Activated naive CD4-positive, alpha-beta T cell treated with anti-CD3 and anti-CD28 coated beads, Interleukin-2, amount 10 ng/mL, durations not matched to agents 7 days and 5 days (primary cell): ENCODE measurements at regions not wholly inside any gene's neighbourhood (a gene's known extent, or its start where the extent isn't known, plus 50 kb on each side); places are given as distances from the start of the nearest gene placed in this dataset.
"Not testable (repeated sequence)": the region's sequence is repeated elsewhere in the genome, so short reads cannot be mapped to it uniquely, and the experiment has no call there.

Experiments used
- CTCF ChIA-PET: fragments of 350-600 bp; sonication (Branson Sonifier 250); formaldehyde crosslinking; loops from one replicate; lab custom pipeline; 2021; ENCODE audit warnings: antibody characterized with exemption; lab: Charles Lee
- DNase-seq: peaks from one replicate; pipeline ENCODE4 v3.0.0-alpha.2; 2020
- H3K27ac Mint-ChIP-seq: one replicate; pipeline ENCODE4 v1.8.0; 2021; ENCODE audit warnings: mild to moderate bottlenecking, moderate library complexity, mixed read lengths
- H3K27me3 Mint-ChIP-seq: one replicate; pipeline ENCODE4 v1.8.0; 2021; ENCODE audit warnings: mild to moderate bottlenecking, mixed read lengths
- H3K36me3 Mint-ChIP-seq: one replicate; pipeline ENCODE4 v1.8.0; 2021; ENCODE audit warnings: mixed read lengths
- H3K4me1 Mint-ChIP-seq: one replicate; pipeline ENCODE4 v1.8.0; 2021; ENCODE audit warnings: mixed read lengths
- H3K4me3 Mint-ChIP-seq: one replicate; pipeline ENCODE4 v1.8.0; 2021; ENCODE audit warnings: mild to moderate bottlenecking, moderate library complexity, mixed read lengths
- H3K9me3 Mint-ChIP-seq: one replicate; pipeline ENCODE4 v1.8.0; 2021; ENCODE audit warnings: mixed read lengths

DNA sequence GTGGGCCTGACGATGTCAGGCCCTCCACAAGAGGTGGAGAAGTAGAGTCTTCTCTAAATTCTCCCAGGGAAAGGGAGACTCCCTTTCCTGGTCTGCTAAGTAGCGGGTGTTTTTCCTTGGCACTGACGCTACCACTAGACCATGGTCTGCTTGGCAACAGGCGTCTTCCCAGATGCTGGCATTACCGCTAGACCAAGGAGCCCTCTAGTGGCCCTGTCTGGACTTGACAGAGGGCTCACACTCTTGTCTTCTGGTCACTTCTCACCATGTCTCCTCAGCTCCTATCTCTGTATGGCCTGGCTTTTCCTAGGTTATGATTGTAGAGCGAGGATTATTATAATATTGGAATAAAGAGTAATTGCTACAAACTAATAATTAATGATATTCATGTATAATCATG lies 51.1 kb upstream of the RASSF6 start:
- CTCF ChIA-PET, H3K9me3 Mint-ChIP-seq, H3K4me3 Mint-ChIP-seq, DNase-seq, H3K27ac Mint-ChIP-seq, H3K36me3 Mint-ChIP-seq, H3K4me1 Mint-ChIP-seq, H3K27me3 Mint-ChIP-seq: not testable (repeated sequence)

DNA sequence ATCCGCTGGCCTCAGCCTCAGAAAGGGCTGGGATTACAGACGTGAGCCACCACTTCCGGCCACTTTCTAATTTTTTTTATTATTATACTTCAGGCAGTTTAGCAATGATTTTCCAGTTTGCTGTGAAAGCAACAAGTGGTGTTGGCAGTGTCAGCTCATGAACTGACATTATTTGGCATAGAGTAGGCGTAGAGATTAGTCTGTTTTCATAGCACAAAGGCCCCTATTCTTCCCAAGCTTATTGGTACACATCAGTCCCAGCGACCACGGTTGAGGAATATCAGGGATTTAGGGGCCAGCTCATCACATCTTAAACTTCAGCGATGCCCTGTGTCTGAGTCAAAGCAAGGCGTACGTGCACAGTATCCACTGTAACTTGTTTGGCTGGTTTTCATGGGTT lies 53.0 kb upstream of the RASSF6 start:
- H3K36me3 Mint-ChIP-seq, result no peaks in the 10 kb centered on the region
- H3K9me3 Mint-ChIP-seq, result no peaks in the 10 kb centered on the region
- no peaks in the 10 kb centered on the region for H3K27me3 Mint-ChIP-seq
- CTCF ChIA-PET, result interaction anchor here (0.8 kb wide), 1 partner anchor 11 kb away, joined by 3 read pairs; no protein-coding TSS in a partner anchor
- no peak overlapping the region for H3K27ac Mint-ChIP-seq
- H3K4me1 Mint-ChIP-seq, result no peaks in the 10 kb centered on the region
- DNase-seq, result no peak
- no peak overlapping the region for H3K4me3 Mint-ChIP-seq

DNA sequence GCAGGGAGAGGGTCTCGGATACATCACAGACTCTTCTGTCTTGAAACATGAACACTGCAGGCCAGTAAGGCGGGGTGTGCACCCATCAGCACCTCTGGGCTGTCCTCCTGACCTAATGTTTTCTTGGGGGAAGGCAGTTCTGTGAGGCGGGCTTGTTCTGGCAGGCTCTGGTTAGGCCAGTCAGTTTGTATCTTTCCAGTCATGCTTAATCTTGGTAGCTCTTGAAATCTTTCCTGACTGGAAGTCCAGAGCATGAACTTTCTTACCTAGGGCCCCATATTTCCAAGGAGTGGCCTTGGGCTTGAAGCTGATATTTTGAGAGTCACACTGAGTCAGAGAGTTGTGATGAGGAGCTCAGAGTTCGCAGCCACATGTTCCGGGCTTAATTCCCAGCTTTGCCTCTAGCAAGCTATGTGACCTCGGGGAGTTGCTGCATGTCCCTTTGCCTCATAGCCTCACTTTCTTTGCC lies 54.2 kb upstream of the RASSF6 start:
- H3K4me3 Mint-ChIP-seq, result no peak overlapping the region
- no peaks in the 10 kb centered on the region for H3K9me3 Mint-ChIP-seq
- CTCF ChIA-PET, result no interaction called here
- DNase-seq, result no peak
- H3K27me3 Mint-ChIP-seq, result no peaks in the 10 kb centered on the region
- no peaks in the 10 kb centered on the region for H3K36me3 Mint-ChIP-seq
- H3K27ac Mint-ChIP-seq, result no peak overlapping the region
- H3K4me1 Mint-ChIP-seq, result no peaks in the 10 kb centered on the region

DNA sequence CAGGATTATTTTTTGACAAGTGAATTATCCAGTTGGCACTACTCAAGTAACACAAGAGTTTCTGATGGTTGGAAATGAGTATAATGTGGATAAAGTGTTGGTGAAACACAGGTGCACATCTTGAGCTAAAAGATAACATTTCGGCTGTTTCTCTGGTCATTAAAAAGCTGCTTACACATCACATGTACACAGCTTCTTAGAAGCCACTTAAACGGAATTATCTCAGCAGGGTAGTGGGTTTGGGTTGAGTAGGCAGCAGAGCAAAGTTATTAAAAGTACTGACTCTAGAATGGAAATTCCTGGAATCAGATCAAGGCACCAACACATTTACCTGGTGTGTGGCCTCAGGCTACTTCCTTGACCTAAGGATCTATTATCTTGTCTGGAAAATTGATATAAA lies 55.4 kb upstream of the RASSF6 start:
- Mint-ChIP-seq H3K36me3 (no peaks in the 10 kb centered on the region), H3K27me3 (no peaks in the 10 kb centered on the region), H3K4me1 (no peaks in the 10 kb centered on the region), H3K9me3 (no peaks in the 10 kb centered on the region), H3K27ac (no peak overlapping the region), H3K4me3 (no peak overlapping the region)
- no peak for DNase-seq
- CTCF ChIA-PET, result no interaction called here

DNA sequence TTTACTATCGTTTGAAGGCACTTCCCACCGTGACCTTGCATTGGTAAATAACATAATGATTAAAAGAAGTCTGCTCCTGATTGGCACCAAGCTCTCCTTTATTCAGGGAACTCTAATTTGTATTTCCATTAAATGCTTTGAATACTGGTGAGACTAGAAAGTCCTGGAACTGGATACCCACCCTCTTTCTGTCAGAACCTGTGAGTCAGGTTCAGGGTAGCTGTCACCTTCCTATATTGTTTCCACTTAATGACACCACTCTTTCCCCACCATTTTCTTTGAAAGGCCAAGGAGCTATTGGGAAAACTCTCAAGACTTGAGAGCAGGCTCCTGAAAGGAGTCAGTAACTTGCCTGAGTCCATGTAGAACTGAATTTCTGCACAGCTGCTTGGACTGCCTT lies 55.9 kb upstream of the RASSF6 start:
- Mint-ChIP-seq H3K9me3 (no peaks in the 10 kb centered on the region), H3K27me3 (no peaks in the 10 kb centered on the region), H3K27ac (no peak overlapping the region), H3K36me3 (no peaks in the 10 kb centered on the region), H3K4me3 (no peak overlapping the region), H3K4me1 (no peaks in the 10 kb centered on the region)
- no peak for DNase-seq
- CTCF ChIA-PET, result no interaction called here

DNA sequence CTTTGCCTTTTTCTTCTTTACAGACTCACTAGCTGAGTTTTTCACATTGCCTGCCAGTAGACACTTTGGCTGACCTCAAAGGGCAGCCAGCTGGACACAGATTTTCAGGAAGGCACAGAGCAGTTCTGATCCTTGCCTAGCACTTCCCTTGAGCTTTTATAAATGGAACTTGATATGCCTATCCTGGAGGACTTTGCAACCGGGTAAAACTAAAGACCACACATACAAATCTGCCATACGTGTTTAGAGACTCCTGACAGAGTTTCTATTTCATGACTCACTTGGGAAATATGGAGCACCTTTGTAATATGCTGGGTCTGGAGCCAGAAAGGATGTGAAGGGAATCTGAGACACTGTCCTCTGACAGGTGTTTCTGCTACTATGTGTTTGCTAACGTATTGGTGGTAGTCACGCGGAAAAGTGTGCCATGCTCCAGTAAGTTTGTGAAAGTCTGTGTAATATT lies 56.7 kb upstream of the RASSF6 start:
- no peaks in the 10 kb centered on the region for H3K4me1 Mint-ChIP-seq
- no peaks in the 10 kb centered on the region for H3K27me3 Mint-ChIP-seq
- no peak overlapping the region for H3K27ac Mint-ChIP-seq
- H3K4me3 Mint-ChIP-seq, result no peak overlapping the region
- no peaks in the 10 kb centered on the region for H3K9me3 Mint-ChIP-seq
- no peaks in the 10 kb centered on the region for H3K36me3 Mint-ChIP-seq
- DNase-seq, result no peak
- CTCF ChIA-PET, result no interaction called here

DNA sequence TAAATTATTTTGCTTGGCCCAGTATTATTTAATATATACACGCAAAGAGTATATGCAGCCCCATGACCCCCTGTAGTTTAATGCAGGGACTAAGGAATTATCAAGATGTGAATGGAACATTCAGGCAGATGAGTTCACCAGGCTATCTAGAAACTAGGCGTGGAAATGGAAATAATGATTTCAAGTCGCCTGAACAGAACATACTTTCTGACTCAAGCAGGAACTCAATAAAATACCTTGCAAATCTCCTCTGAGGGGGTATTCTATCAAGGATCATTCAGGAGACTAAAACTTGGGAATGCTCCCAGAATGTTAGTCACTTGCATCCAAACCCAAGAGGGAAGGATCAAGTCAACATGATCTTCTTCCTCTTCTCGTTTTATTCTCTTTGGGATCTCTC lies 59.6 kb upstream of the RASSF6 start:
- no peaks in the 10 kb centered on the region for H3K27me3 Mint-ChIP-seq
- no peaks in the 10 kb centered on the region for H3K36me3 Mint-ChIP-seq
- no peak overlapping the region for H3K4me3 Mint-ChIP-seq
- no peak for DNase-seq
- H3K9me3 Mint-ChIP-seq, result no peaks in the 10 kb centered on the region
- H3K27ac Mint-ChIP-seq, result no peak overlapping the region
- no peaks in the 10 kb centered on the region for H3K4me1 Mint-ChIP-seq
- CTCF ChIA-PET, result no interaction called here

DNA sequence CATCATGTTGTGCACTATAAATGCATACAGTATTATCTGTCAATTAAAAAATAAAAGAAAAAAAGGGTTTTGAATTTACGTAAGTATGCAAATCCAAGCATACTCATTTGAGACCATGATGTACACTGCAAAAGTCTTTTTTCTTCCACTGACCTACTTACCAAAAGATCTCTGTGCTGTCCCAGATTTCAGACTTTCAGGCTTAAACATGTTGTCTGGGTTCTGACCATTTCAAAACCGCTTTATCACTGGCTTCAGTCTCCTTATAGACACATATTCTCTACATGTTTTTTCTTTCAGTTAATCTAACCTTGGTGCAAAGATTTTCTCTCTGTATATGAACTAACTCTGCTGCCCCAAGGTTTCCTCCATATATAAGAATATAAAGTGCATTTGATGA lies 58.6 kb upstream of the CXCL8 start:
- H3K4me1 Mint-ChIP-seq, result no peaks in the 10 kb centered on the region
- H3K27ac Mint-ChIP-seq, result no peak overlapping the region
- H3K36me3 Mint-ChIP-seq, result no peaks in the 10 kb centered on the region
- no peak overlapping the region for H3K4me3 Mint-ChIP-seq
- H3K9me3 Mint-ChIP-seq, result no peaks in the 10 kb centered on the region
- CTCF ChIA-PET, result no interaction called here
- H3K27me3 Mint-ChIP-seq, result no peaks in the 10 kb centered on the region
- no peak for DNase-seq

DNA sequence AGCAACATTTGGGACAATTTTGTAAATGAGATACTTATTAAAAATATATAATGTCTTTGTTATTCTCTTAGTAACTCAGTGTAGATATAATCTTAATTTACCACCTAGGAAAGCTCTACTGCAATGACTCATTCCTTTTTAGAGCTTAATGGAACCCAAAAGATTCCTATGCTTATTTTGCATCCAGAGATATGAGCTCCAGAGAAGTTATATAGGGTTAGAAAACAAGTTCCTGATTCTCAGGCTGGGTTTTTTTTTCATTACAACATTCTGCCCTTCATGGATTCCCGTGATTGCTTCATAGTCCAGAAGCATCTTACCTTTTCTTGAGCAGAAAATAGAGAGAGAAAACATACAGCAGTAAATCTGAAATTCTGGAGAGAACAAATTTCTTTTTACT lies 57.9 kb upstream of the CXCL8 start:
- Mint-ChIP-seq H3K27ac (no peak overlapping the region), H3K27me3 (no peaks in the 10 kb centered on the region), H3K36me3 (no peaks in the 10 kb centered on the region), H3K4me1 (no peaks in the 10 kb centered on the region), H3K9me3 (no peaks in the 10 kb centered on the region), H3K4me3 (no peak overlapping the region)
- CTCF ChIA-PET, result no interaction called here
- no peak for DNase-seq

DNA sequence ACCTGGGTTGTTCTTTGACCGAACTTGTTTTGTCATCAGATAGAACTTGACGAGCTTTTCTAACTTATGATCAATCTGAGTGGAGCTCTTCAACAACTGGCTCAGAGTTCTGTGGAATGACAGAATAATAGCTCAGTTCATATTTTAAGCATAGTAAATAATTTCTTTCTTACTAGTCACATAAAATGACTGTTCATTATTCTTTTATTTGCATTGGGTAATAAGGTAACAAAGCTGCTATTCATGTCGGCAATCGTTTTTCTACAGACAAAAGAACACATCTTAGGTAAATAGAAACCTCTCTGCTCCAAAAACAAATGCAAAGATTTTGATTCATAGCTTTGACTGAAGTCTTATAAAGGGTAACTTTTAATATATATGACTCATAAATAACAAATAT lies 57.3 kb upstream of the CXCL8 start:
- H3K4me3 Mint-ChIP-seq, result no peak overlapping the region
- H3K27ac Mint-ChIP-seq, result no peak overlapping the region
- no peaks in the 10 kb centered on the region for H3K9me3 Mint-ChIP-seq
- no peak for DNase-seq
- CTCF ChIA-PET, result no interaction called here
- H3K4me1 Mint-ChIP-seq, result no peaks in the 10 kb centered on the region
- H3K36me3 Mint-ChIP-seq, result no peaks in the 10 kb centered on the region
- H3K27me3 Mint-ChIP-seq, result no peaks in the 10 kb centered on the region

DNA sequence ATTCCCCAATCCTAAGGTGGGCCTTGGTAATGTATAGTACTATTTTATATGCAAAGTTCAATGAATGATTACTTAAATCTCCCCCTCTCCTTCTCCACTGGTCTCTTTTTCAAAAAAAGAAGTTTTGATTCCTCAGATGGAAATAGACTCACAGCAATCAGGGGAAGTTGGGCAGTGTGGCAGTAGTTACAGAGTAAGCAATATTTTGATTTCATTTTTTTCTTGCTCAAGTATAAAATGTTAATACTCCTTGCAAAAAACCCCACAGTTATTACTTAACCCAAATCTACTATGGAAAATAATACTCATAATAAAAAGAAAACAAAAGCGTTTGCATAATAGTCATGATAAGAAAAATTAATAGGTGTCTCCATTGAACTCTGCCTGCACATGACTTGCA lies 56.9 kb upstream of the CXCL8 start:
- H3K4me3 Mint-ChIP-seq, result no peak overlapping the region
- H3K9me3 Mint-ChIP-seq, result no peaks in the 10 kb centered on the region
- H3K36me3 Mint-ChIP-seq, result no peaks in the 10 kb centered on the region
- CTCF ChIA-PET, result interaction anchor here (1.2 kb wide), 1 partner anchor 11 kb away, joined by 3 read pairs; no protein-coding TSS in a partner anchor
- H3K27me3 Mint-ChIP-seq, result no peaks in the 10 kb centered on the region
- H3K4me1 Mint-ChIP-seq, result no peaks in the 10 kb centered on the region
- H3K27ac Mint-ChIP-seq, result no peak overlapping the region
- no peak for DNase-seq

DNA sequence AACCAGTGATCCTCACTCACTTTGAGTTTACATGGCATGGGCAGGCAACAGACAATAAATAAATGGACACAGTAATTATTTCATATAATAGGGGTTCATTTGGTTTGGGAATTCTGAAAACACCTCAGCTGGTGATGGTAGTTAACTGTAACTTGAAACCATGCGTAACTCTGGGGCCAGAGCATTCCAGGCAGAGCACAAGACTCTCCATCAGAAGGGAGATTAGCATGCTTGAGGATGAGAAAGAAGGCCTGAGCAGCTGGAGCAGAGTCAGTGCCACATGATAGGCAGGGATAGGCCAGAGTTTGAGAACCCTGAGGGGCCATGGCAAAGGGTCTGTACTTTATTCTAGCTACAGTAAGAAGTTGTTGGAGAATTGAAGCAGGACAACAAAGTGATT lies 56.3 kb upstream of the CXCL8 start:
- Mint-ChIP-seq H3K4me3 (no peak overlapping the region), H3K4me1 (no peaks in the 10 kb centered on the region), H3K27ac (no peak overlapping the region), H3K36me3 (no peaks in the 10 kb centered on the region), H3K27me3 (no peaks in the 10 kb centered on the region), H3K9me3 (no peaks in the 10 kb centered on the region)
- CTCF ChIA-PET, result interaction anchor here (1.2 kb wide), 1 partner anchor 11 kb away, joined by 3 read pairs; no protein-coding TSS in a partner anchor
- DNase-seq, result no peak

DNA sequence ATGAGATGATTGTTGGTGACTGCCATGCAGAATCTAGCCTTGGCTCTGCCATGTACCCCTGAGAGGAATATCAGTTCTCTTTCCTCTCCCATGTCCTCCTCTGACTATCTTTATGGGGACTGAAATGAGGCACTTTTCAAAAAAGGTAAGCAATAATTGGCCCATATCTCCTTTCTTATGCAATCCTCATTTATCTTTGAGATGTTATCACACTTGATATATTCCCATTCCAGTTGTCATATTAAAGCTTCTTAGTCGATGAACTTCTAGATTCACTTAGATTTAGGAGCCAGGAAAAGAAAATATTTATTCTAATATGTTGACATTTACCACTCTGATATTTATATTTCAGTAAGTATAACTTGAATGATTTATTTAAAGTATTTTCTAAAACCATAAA lies 55.3 kb upstream of the CXCL8 start:
- Mint-ChIP-seq H3K36me3 (no peaks in the 10 kb centered on the region), H3K27me3 (no peaks in the 10 kb centered on the region), H3K9me3 (no peaks in the 10 kb centered on the region), H3K4me1 (no peaks in the 10 kb centered on the region), H3K27ac (no peak overlapping the region), H3K4me3 (no peak overlapping the region)
- CTCF ChIA-PET, result no interaction called here
- DNase-seq, result no peak

DNA sequence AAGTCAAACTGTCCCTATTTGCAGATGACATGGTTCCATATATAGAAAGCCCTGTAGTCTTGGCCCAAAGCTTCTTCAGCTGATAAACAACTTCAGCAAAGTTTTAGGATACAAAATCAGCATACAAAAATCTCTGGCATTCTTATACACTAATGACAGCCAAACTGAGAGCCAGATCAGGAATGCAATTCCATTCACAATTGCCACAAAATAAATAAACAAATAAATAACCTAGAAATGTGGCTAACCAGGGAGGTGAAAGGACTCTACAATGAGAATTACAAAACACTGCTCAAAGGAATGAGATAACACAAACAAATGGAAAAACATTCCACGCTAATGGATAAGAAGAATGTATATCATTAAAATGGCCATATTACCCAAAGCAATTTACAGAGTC lies 52.9 kb upstream of the CXCL8 start:
- H3K4me3 Mint-ChIP-seq, result no peak overlapping the region
- no peaks in the 10 kb centered on the region for H3K27me3 Mint-ChIP-seq

DNA sequence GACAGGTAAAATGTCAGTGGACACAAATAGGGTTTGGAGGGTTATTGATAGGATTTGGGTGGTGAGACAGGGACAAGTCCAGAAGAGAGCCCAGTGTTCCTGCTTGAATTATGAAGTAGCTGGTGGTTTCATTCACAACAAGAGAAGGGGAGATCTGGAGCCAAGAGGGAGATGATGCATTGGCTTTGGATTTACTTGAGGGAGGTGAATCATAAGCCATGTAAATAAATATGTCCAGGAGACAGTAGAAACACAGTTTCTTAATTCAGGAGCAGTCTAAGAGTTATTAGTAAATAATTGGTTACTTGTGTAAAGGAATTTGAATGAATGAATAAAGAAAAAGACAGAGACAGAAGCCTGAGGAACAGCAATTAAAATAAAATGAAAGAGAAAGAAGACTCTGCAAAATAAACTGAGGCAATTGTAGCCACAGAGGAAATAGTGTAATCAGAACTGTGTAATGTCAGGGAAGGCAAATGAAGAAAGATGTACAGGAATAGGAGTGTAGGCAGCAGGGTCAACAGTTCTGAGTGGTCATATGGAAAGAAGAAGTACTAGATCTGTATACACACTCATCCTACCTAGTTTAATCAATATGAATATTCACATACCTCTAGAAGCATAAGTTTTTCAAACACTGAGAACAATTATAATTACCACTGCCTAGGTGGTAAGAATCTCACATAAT lies 50.2 kb upstream of the CXCL8 start:
- H3K4me3 Mint-ChIP-seq, result no peak overlapping the region
- H3K36me3 Mint-ChIP-seq, result no peaks in the 10 kb centered on the region
- H3K27me3 Mint-ChIP-seq, result no peaks in the 10 kb centered on the region
- no peaks in the 10 kb centered on the region for H3K9me3 Mint-ChIP-seq
- DNase-seq, result no peak
- CTCF ChIA-PET, result no interaction called here
- no peak overlapping the region for H3K27ac Mint-ChIP-seq
- H3K4me1 Mint-ChIP-seq, result no peaks in the 10 kb centered on the region

More for the DNA sequence above, 52.9 kb upstream of the CXCL8 start:
- H3K9me3 Mint-ChIP-seq, result no peaks in the 10 kb centered on the region
- CTCF ChIA-PET, result no interaction called here
- DNase-seq, result no peak
- H3K36me3 Mint-ChIP-seq, result no peaks in the 10 kb centered on the region
- no peak overlapping the region for H3K27ac Mint-ChIP-seq
- no peaks in the 10 kb centered on the region for H3K4me1 Mint-ChIP-seq
